ENCODE measurements at regions not wholly inside any gene's neighbourhood (a gene's known extent, or its start where the extent isn't known, plus 50 kb on each side); places are given as distances from the start of the nearest gene placed in this dataset.
A peak's percentile ranks its signal among the peaks of the same experiment; 100 is the strongest.
"Not testable (repeated sequence)": the region's sequence is repeated elsewhere in the genome, so short reads cannot be mapped to it uniquely, and the experiment has no call there.

DNA sequence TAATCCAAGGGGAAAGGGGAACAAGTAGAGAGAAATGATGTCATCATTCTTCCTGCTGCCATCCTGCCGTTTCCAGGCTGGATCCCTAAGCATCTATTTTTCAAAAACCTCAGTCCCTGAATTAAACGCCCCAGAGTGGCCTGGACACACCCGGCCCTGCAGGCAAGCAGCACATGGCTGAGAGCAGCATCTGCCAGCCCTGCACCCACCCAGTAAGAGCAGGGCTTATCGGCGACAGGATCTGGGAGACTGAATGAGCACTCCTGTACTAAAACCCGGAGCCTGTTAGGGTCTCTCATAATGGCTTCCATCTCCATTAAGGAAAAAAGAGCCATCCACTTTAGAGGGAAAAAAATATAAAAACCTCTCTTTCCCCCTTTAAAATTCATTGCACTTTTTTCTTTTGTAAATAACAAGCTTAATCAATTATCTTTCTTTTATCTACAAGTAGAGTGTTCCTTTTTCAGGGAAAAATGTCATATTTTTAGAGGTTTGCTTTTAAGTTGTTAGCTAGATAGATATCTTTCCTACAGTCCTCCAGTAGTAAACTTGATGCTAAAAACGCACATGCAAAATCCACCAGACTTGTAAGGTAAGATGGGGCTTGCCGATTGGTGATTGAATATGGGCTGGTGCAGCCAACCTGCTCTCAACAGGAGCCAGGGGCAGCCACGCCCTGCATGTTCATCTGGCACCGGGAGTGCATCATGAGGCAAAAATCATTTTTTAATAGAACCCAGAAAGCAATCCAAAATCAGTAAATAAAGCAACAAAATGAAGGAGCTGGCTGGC lies 457.8 kb downstream of the EIPR1 start:
- peak; percentile 6 for DNase-seq

GRCh38 chr2:2919026-2919425 lies 458.6 kb downstream of the EIPR1 start:
- no peak for DNase-seq

DNA sequence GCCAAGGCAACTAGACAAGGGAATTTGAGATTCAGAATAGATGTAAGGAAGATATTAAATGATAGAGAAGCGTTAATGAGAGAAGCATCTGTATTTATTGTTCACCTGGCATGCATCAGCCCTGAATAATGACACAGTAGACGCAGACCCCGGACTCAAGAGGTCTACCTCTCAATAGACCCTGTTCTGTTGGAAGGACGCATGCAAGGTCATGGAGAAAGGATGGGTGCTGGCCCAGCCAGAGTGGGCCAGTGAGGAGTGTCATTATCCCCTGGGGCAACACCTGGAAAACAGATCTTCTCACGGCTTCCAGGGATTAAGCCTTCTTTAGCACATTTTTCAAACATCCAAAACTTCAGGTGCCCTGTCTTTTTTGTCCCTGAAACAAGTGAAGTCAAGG lies 461.0 kb downstream of the EIPR1 start:
- DNase-seq: no peak

DNA sequence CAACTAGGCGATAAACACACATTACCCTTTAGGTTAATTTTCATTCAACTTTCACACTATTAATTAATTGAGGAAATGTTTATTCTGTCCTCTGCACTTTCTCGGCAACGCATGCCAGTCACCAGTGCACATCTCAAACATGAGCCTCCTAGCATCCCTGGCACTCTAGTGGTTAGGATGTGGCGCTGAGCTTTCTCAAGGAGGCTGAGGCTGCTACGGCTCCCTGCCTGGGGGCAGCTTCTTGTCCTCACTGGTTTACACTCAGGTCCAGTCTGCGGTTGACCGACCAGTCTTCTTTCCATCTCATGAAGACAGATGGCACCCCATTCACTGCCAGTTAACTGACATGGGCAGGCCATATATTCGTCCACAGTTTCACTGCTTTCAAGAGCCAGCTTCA lies 463.4 kb downstream of the EIPR1 start:
- DNase-seq: no peak

GRCh38 chr2:2913601-2914120 lies 464.0 kb downstream of the EIPR1 start:
- DNase-seq: no peak

DNA sequence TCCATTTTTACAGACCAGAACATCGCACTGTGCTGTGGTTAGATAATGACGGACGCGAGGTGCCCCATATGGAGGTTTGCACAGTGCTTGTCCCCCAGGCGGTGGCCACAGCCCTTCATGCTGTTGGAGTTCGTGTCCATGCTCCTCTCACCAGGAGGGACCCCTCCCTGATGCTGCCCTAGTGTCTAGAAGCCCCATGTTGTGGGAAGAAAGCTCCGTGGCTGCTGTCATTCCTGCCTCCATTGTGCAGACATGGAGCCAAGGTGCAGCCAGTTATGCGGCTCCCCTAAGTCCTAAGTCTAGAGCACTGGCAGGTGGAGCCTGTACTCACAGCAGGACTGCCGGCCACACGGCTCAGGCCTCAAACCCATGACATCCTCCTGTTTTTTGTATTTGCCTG lies 464.9 kb downstream of the EIPR1 start:
- no peak for DNase-seq

DNA sequence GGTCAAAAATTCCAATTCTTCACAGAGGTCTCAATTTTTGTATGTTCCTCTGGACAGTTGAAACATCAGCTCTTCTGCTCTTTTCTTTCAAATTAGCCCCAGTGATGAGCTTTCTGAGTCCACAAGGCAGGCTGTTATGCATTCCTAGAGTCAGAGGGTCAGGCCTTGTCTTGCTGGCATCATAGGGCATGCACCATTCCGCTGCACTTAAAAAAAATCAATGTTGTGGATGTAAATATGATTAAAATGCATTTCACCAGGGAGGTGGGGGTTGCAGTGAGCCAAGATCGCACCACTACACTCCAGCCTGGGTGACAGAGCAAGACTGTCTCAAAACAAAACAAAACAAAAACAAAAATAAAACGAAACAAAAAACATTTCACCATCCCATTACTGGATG lies 465.3 kb downstream of the EIPR1 start:
- no peak for DNase-seq

DNA sequence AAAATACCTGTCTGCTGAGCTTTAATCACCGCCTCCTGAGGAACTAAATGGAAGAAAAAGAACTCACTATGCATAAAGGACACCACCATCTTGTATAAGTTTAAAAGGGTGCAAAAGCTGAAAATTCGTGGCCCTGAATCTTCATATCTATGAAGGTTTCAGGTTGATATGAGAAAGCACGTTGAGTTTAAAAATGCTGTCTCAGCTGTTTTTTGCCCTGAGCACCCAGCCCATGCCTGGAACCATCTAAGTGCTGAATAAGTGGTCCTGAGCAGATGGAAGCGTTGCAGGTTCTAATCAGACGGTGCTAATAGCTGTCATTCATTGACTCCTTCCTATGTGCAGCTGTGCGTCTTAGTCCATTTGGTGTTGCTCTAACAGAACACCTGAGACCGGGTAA lies 467.4 kb downstream of the EIPR1 start:
- no peak for DNase-seq

DNA sequence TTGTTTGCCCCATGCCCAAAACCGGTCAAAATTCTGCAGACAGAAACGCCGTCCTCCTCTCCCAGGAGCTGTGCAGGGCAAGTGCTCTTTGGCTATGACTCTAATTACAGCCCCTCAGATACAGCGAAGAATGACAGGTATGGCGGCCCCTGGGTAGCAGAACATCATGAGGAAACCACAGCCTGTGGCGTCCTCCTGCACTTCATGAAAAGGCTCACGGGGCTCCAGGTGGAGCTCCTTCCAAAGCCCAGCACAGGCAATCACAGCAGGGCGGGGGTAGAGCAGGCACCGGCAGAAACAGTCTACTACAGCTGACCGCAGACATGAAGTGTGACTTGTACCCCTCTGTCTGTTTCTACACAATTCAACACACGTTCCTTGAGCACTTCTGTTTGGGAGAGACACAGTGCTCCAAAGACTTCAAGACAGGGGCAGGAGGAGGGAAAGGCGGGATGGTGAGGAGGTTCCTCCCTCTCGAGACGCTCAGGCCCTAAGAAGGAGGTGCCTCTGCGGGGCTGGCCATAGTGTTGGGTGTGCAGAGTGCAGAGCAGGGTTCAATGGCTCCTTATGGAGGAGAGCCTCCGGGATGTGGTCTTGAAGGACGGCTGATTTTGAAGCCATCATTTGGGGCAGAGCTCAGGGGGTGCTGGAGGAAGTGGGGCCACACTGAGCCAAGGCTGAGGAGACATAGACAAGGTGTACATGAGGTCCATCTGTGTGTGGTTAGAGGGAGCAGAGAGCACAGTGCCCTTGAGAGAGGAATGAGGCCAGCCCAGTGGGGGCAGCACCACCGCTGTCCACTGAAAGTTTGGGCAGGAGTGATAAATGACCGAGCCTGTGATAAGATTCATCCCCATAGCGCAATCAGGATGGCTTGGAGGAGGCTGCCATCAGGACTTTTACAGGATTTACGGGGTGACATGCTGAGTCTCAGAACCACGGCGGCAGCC lies 468.3 kb downstream of the EIPR1 start:
- no peak for DNase-seq

DNA sequence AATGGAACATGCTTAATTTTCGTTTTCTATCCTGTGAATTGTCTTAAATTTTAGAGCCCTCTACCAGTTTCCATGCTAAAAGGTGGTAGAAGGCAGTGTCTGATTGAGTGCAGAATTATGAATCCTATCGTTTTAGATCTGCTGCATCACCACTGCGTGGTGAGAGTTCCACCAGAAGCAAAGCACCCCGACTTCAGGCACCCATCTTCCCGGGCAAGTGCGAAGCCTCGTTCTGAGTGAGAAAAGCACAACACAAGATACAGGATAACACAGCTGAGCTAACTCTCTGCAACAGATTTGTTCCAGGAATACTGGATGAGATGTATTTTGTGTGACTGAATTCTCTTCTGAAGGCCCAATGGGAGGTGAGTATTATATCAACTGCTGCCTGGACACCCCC lies 471.5 kb downstream of the EIPR1 start:
- no peak for DNase-seq

- DNase-seq: no peak
Measured at GRCh38 chr2:2904721-2905350, 472.8 kb downstream of the EIPR1 start.

GRCh38 chr2:2902547-2903281 lies 474.9 kb downstream of the EIPR1 start:
- no peak for DNase-seq

DNA sequence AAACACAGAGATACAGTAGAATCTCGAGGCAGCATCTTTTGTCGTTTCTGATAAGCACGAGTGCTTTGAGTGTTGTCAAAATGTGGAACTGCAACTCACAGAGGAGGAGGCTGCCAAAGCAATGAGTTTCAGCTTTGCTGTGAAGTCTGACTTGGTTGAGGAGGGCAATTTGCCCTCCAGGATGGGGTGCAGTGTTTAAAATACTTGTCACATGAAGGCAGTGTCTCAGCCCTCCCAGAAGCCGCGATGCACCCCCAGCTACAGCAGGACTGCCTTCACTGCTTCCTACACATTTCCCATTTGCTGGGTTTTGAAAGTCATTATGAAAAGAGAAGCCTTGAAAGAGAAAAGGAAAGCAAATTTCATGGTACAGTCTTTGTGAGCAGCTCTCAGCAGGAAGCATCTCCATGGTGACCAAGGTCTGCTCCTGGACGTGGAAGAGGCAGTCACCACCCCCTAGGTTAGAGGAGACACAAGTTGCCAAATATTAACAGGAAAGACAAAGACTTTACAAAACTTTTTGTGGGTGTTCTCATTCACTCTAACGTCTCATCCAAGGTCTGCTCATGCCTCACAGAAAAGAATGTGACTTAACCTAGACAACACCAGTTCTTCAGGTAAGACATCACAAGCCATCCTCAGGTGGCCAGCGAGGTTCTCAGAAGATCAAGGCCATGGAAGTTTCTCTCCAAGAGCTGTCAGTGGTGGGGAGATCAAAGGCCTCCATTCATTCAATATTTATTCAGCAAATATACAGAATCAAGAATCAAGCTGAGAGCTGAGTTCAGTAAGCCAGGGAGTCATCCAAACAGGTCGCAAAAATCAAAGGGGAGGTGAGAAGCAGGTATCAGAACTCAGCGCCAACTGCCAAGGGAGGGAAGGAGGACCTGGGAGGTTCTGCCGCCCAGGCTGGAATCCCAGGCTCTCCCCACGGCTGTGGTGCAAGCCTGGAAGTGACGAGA lies 476.0 kb downstream of the EIPR1 start:
- DNase-seq: no peak

- no peak for DNase-seq
Measured at GRCh38 chr2:2899826-2900225, 477.8 kb downstream of the EIPR1 start.

- no peak for DNase-seq
Measured at GRCh38 chr2:2898744-2899143, 478.9 kb downstream of the EIPR1 start.

GRCh38 chr2:2896643-2897042 lies 481.0 kb downstream of the EIPR1 start:
- no peak for DNase-seq

DNA sequence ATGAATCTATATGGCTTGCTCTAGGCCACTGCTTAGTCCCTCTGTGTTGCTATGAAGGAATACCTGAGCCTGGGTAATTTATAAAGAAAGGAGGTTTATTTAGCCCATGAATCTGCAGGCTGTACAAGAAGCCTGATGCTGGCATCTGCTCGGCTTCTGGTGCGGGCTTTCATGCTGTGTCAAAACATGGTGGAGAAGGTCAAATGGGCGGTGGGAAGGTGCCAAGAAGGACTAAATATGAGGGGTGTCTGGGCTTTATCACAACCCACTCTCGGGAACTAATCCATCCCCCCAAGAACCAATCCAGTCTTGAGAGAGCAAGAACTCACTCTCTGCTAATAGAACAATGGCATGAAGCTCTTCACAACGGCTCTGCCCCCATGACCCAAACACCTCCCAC lies 481.6 kb downstream of the EIPR1 start:
- DNase-seq: no peak

GRCh38 chr2:2894011-2894410 lies 483.6 kb downstream of the EIPR1 start:
- DNase-seq: not testable (repeated sequence)

DNA sequence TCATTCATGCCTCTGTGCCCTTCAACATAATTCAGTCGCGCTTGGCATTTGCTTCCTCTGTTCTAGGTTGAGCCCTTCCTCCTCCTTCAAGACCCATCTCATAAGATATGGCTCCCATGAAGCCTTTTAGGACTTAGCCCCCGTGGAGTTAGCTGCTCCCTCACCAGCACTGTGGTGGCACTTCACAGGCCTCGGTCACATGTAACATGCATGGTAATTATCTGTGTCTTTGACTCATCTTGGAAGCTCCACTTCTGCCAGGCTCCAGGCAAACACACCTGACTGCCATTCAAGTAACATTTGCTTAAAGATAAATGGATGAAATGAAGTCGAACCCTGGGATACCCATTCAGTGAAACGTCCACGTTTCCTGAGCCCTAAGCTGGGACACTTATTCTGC lies 484.7 kb downstream of the EIPR1 start:
- no peak for DNase-seq

DNA sequence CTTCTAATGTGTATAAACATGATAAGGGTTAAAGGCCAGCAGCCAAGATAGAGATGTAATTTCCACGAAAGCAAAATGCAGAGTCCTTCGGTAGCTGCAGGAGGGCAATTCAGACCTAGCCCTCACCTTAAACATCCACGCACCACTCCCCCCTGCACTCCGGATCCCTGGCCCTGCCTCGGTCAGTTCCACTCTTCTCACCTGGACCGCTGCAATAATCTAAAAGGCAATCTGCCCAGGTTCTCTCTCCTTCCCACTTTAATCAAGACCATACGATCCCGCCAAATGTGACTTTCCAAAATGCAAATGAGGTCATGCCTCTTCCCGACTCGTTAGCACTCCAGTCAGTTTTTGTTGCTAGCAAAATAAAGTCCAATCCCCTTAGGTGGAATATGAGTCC lies 485.2 kb downstream of the EIPR1 start:
- DNase-seq: no peak

- no peak for DNase-seq
Measured at GRCh38 chr2:2890901-2891300, 486.7 kb downstream of the EIPR1 start.
